Endothelial cell (in vitro differentiated cells): ENCODE measurements at regions not wholly inside any gene's neighbourhood (a gene's known extent, or its start where the extent isn't known, plus 50 kb on each side); places are given as distances from the start of the nearest gene placed in this dataset.

Experiments
- DNase-seq: peaks from one replicate; pipeline ENCODE4 v3.0.0; 2021; ENCODE audit warnings: low spot score
- H3K27ac Mint-ChIP-seq: one replicate; pipeline ENCODE4 v1.8.0; 2021; ENCODE audit warnings: mixed read lengths, inconsistent platforms; ENCODE audit not compliant: unreplicated experiment
- H3K27me3 Mint-ChIP-seq: one replicate; pipeline ENCODE4 v1.8.0; 2021; ENCODE audit warnings: mild to moderate bottlenecking, moderate library complexity, mixed read lengths, inconsistent platforms; ENCODE audit not compliant: unreplicated experiment
- H3K36me3 Mint-ChIP-seq: one replicate; pipeline ENCODE4 v1.8.0; 2021; ENCODE audit warnings: mild to moderate bottlenecking, low read depth, mixed read lengths, inconsistent platforms; ENCODE audit not compliant: unreplicated experiment
- H3K4me1 Mint-ChIP-seq: one replicate; pipeline ENCODE4 v1.8.0; 2021; ENCODE audit warnings: mild to moderate bottlenecking, mixed read lengths, inconsistent platforms; ENCODE audit not compliant: unreplicated experiment
- H3K4me3 Mint-ChIP-seq: one replicate; pipeline ENCODE4 v1.8.0; 2021; ENCODE audit warnings: mild to moderate bottlenecking, mixed read lengths, inconsistent platforms; ENCODE audit not compliant: unreplicated experiment
- H3K9me3 Mint-ChIP-seq: one replicate; pipeline ENCODE4 v1.8.0; 2021; ENCODE audit warnings: mixed read lengths, inconsistent platforms; ENCODE audit not compliant: unreplicated experiment
- TF ChIP-seq, protein P1 (sequence below): fragments of 200-600 bp; sonication (generic); IDR thresholded peaks from one replicate; pipeline ENCODE4 v1.5.0; 2021; ENCODE audit warnings: antibody characterized with exemption; ENCODE audit not compliant: unreplicated experiment

DNA sequence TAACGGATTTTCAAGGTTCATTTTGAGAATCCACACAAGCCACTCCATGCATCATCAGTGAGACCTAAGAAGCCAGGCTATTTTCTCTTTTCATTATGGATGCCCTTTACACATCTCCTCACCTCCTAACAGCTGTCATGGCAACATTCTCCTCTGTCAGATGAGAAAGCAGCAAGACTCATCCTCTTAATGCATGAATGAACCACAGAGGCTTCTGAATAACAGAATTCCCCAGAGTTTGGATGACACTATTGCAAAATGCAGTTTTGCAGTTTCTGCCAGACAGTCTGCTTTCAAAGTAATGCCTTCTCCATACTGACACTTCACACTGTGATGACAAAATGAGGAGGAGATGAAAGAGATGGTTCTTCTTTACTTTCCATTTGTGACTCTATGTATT is 286.7 kb upstream of the GRIP1 start:
- no peak for DNase-seq
- Mint-ChIP-seq H3K27me3 (no peaks in the 10 kb centered on the region), H3K36me3 (no peaks in the 10 kb centered on the region), H3K4me1 (no peaks in the 10 kb centered on the region), H3K27ac (no peak overlapping the region), H3K9me3 (no peaks in the 10 kb centered on the region), H3K4me3 (no peak overlapping the region)
- TF ChIP-seq, protein P1, sequence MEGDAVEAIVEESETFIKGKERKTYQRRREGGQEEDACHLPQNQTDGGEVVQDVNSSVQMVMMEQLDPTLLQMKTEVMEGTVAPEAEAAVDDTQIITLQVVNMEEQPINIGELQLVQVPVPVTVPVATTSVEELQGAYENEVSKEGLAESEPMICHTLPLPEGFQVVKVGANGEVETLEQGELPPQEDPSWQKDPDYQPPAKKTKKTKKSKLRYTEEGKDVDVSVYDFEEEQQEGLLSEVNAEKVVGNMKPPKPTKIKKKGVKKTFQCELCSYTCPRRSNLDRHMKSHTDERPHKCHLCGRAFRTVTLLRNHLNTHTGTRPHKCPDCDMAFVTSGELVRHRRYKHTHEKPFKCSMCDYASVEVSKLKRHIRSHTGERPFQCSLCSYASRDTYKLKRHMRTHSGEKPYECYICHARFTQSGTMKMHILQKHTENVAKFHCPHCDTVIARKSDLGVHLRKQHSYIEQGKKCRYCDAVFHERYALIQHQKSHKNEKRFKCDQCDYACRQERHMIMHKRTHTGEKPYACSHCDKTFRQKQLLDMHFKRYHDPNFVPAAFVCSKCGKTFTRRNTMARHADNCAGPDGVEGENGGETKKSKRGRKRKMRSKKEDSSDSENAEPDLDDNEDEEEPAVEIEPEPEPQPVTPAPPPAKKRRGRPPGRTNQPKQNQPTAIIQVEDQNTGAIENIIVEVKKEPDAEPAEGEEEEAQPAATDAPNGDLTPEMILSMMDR = no peak

DNA sequence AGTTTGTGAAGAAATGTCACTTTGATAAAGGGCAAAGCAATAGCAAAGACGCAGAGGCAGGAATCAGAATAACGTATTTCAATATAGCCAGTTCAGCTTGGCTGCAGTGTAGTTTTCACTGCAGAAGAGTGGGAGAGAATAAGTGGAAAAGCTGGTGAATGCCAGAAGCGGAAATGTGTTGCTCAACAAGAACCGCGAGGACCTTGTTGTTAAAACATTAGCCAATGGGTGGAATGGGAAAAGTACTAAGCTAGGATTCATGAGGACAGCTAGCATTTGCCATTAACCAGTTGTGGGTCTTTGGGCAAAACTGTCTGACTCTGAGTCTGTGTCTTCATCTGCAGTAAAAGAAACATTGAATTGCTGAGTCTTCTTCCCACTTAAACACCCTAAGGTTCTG is 292.9 kb upstream of the GRIP1 start:
- Mint-ChIP-seq H3K4me3 (no peak overlapping the region), H3K27ac (no peak overlapping the region), H3K9me3 (no peaks in the 10 kb centered on the region), H3K27me3 (no peaks in the 10 kb centered on the region), H3K36me3 (no peaks in the 10 kb centered on the region), H3K4me1 (no peaks in the 10 kb centered on the region)
- DNase-seq = no peak
- TF ChIP-seq, protein P1 = no peak

DNA sequence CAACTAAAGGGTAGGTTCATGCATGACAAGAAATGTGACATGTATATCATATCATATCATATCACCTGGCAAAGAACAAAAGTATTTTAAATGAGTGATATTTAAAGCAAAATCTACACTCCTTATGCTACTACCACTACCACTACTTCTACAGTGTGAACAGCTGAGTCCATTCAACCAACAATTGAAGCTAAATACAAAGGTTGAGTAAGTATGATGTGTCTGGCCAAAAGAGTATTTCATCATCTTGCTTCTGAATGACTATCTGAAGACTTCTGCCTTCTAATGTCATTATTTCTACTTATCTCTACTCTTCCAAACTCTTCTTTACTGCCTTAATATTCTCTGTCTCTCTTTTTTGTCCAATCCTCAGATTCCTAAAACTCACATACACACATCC is 292.6 kb upstream of the CAND1 start:
- Mint-ChIP-seq H3K27ac (no peak overlapping the region), H3K4me3 (no peak overlapping the region), H3K4me1 (no peaks in the 10 kb centered on the region), H3K36me3 (no peaks in the 10 kb centered on the region), H3K9me3 (no peaks in the 10 kb centered on the region), H3K27me3 (no peaks in the 10 kb centered on the region)
- DNase-seq = no peak
- TF ChIP-seq, protein P1 = no peak

DNA sequence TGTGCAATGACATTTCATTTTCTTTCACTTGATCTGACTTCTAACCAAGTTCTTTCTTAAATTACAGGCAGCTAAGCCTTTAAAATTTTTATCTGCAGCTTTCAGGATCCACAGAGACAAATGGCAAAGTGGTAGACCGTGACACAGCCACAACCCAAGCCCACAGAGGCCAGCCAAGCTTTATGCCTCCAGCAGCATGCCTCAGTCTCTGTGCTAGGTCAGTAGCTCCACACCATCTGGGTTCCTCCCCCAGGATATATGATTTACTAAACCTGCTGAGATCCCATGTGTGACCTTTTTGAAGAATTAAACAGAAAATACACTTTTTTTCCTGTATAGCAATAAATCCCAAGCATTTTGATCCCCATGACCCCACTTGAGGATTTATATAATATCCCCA is 290.4 kb upstream of the CAND1 start:
- no peak for DNase-seq
- Mint-ChIP-seq H3K4me1 (peaks cover 3% of the 10 kb centered on the region), H3K27ac (no peak overlapping the region), H3K9me3 (no peaks in the 10 kb centered on the region), H3K36me3 (no peaks in the 10 kb centered on the region), H3K27me3 (no peaks in the 10 kb centered on the region), H3K4me3 (no peak overlapping the region)
- TF ChIP-seq, protein P1 = no peak

DNA sequence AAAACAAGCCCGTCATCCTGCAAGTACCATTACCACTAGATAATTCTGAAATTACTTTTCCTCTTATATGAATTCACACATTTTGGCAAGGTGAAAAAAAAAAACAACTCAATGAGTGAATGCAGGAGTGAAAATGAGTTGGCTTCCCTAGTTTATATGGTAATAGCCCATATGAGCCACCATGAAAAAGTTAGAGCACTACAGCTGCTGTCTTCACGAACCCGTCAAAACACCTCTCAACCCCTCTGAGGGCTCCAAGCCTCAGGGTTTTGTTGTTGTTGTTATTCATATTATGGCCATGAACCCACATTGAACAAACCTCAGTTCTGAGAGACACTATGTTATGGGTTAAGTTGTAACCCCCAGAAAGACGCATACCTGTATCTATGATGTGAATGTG is 289.9 kb upstream of the CAND1 start:
- Mint-ChIP-seq H3K9me3 (no peaks in the 10 kb centered on the region), H3K27me3 (no peaks in the 10 kb centered on the region), H3K27ac (no peak overlapping the region), H3K4me1 (peaks cover 6% of the 10 kb centered on the region), H3K36me3 (no peaks in the 10 kb centered on the region), H3K4me3 (no peak overlapping the region)
- TF ChIP-seq, protein P1 = no peak
- no peak for DNase-seq
